Activated B cell treated with CpG ODN at 0.5 μM for 24 hours (primary cell): ENCODE measurements at regions not wholly inside any gene's neighbourhood (a gene's known extent, or its start where the extent isn't known, plus 50 kb on each side); places are given as distances from the start of the nearest gene placed in this dataset.

Experiments
- ATAC-seq: fragments of 200-7000 bp; cut with Tn5 transposase; one replicate; pipeline ENCODE4 v1.10.0; 2021; ENCODE audit warnings: low read depth, mild to moderate bottlenecking, moderate library complexity
- CTCF ChIA-PET: fragments of 350-600 bp; sonication (Branson Sonifier 250); formaldehyde crosslinking; loops from one replicate; lab custom pipeline; 2021; ENCODE audit warnings: antibody characterized with exemption; lab: Charles Lee
- POLR2A ChIA-PET: fragments of 350-600 bp; sonication (Branson Sonifier 250); formaldehyde crosslinking; loops from one replicate; lab custom pipeline; 2021; ENCODE audit warnings: antibody characterized with exemption; lab: Charles Lee
- DNase-seq: peaks from one replicate; pipeline ENCODE4 v3.0.0; 2022
- H3K27ac Mint-ChIP-seq: one replicate; pipeline ENCODE4 v1.8.0; 2020; ENCODE audit warnings: mixed read lengths
- H3K27me3 Mint-ChIP-seq: one replicate; pipeline ENCODE4 v1.8.0; 2021; ENCODE audit warnings: mixed read lengths
- H3K36me3 Mint-ChIP-seq: one replicate; pipeline ENCODE4 v1.8.0; 2021; ENCODE audit warnings: low read depth, mixed read lengths
- H3K4me1 Mint-ChIP-seq: one replicate; pipeline ENCODE4 v1.8.0; 2021; ENCODE audit warnings: mixed read lengths
- H3K4me3 Mint-ChIP-seq: one replicate; pipeline ENCODE4 v1.8.0; 2020; ENCODE audit warnings: mild to moderate bottlenecking, mixed read lengths
- H3K9me3 Mint-ChIP-seq: one replicate; pipeline ENCODE4 v1.8.0; 2020; ENCODE audit warnings: mixed read lengths
- CTCF ChIP-seq: fragments of 200-600 bp; IDR thresholded peaks from one replicate; pipeline ENCODE4 v1.8.0; 2022; ENCODE audit warnings: antibody characterized with exemption, mild to moderate bottlenecking
- intact Hi-C: fragments of 100-400 bp; cut with micrococcal nuclease; formaldehyde crosslinking; loops from one replicate; pipeline ENCODE4 v1.15.1; 2024

- peaks cover 4% of the 10 kb centered on the region for H3K4me1 Mint-ChIP-seq
- ChIA-PET CTCF (no interaction called here), POLR2A (interaction anchor here (0.8 kb wide), 1 partner anchor 193 kb away, joined by 3 read pairs; no protein-coding TSS in a partner anchor)
- no peaks in the 10 kb centered on the region for H3K36me3 Mint-ChIP-seq
- TF ChIP-seq CTCF = no peak
- DNase-seq = no peak
- H3K4me3 Mint-ChIP-seq = no peak overlapping the region
- H3K27ac Mint-ChIP-seq = no peak overlapping the region
- no peaks in the 10 kb centered on the region for H3K9me3 Mint-ChIP-seq
- H3K27me3 Mint-ChIP-seq = peaks cover 2% of the 10 kb centered on the region
- ATAC-seq = no peak
- intact Hi-C loops = no loop called here
These were observed 93.0 kb upstream of the CTDP1 start for GRCh38 chr18:79586436-79587225.

- ChIA-PET CTCF (no interaction called here), POLR2A (interaction anchor here (0.8 kb wide), 1 partner anchor 194 kb away, joined by 3 read pairs; no protein-coding TSS in a partner anchor)
- no peak overlapping the region for H3K27ac Mint-ChIP-seq
- ATAC-seq = no peak
- peaks cover 4% of the 10 kb centered on the region for H3K4me1 Mint-ChIP-seq
- no peak for DNase-seq
- H3K4me3 Mint-ChIP-seq = no peak overlapping the region
- intact Hi-C loops = no loop called here
- TF ChIP-seq CTCF = no peak
- no peaks in the 10 kb centered on the region for H3K9me3 Mint-ChIP-seq
- no peaks in the 10 kb centered on the region for H3K36me3 Mint-ChIP-seq
- peaks cover 2% of the 10 kb centered on the region for H3K27me3 Mint-ChIP-seq
These were observed 92.3 kb upstream of the CTDP1 start for GRCh38 chr18:79587226-79587741.

- Mint-ChIP-seq H3K9me3 (peaks cover 4% of the 10 kb centered on the region), H3K4me3 (no peak overlapping the region), H3K27ac (no peak overlapping the region), H3K27me3 (peaks cover 2% of the 10 kb centered on the region), H3K4me1 (peaks cover 4% of the 10 kb centered on the region), H3K36me3 (no peaks in the 10 kb centered on the region)
- ChIA-PET POLR2A (interaction anchor here (0.8 kb wide), 1 partner anchor 195 kb away, joined by 3 read pairs; no protein-coding TSS in a partner anchor), CTCF (no interaction called here)
- ATAC-seq = no peak
- no peak for DNase-seq
- TF ChIP-seq CTCF = no peak
- intact Hi-C loops = no loop called here
These were observed 91.6 kb upstream of the CTDP1 start for GRCh38 chr18:79587779-79588635.

GRCh38 chr18:79588636-79589481 lies 90.7 kb upstream of the CTDP1 start:
- Mint-ChIP-seq H3K4me3 (no peak overlapping the region), H3K4me1 (peaks cover 4% of the 10 kb centered on the region), H3K9me3 (peaks cover 8% of the 10 kb centered on the region), H3K27ac (no peak overlapping the region), H3K36me3 (no peaks in the 10 kb centered on the region), H3K27me3 (peaks cover 2% of the 10 kb centered on the region)
- CTCF ChIA-PET = no interaction called here
- POLR2A ChIA-PET = no interaction called here
- ATAC-seq (no peak), DNase-seq (no peak)
- intact Hi-C loops = no loop called here
- no peak for TF ChIP-seq CTCF
